ENCODE measurements at regions not wholly inside any gene's neighbourhood (a gene's known extent, or its start where the extent isn't known, plus 50 kb on each side); places are given as distances from the start of the nearest gene placed in this dataset.

GRCh38 chr4:11895766-11896165, 467.1 kb upstream of the HS3ST1 start:
- no peak for FAIRE-seq

More at GRCh38 chr4:11895766-11896165, 467.1 kb upstream of the HS3ST1 start:
- H3K14ac ChIP-seq (ENCODE audit: insufficient read length), result no peak overlapping the region
- no peaks in the 10 kb centered on the region for H3K79me2 ChIP-seq (ENCODE audit: control insufficient read depth in 1 of 2, insufficient read depth in 2 of 2, low read length in 2 of 2)
- no peak overlapping the region for H3K4me2 ChIP-seq (ENCODE audit: insufficient read depth in 1 of 2, low read depth in 2 of 2, low read length in 2 of 2)
- H2BK20ac ChIP-seq (ENCODE audit: low read length), result no peak overlapping the region
- no peaks in the 10 kb centered on the region for H4K20me1 ChIP-seq (replicated peaks in 1 of 2; ENCODE audit: control insufficient read depth in 1 of 2, insufficient read depth in 2 of 2, low read length in 2 of 2)
- H3K4me1 ChIP-seq (replicated peaks in 1 of 4; ENCODE audit: control insufficient read depth in 3 of 4, insufficient read depth in 4 of 4, low read length in 3 of 4), result no peaks in the 10 kb centered on the region
- no peak overlapping the region for H3K4me3 ChIP-seq (ENCODE audit: extremely low read depth in 1 of 4, insufficient read depth in 2 of 4, low read depth in 3 of 4, low read length in 4 of 4)
- TF ChIP-seq SAP30 (IDR thresholded peaks at IDR 0.05; ENCODE audit: insufficient read depth, insufficient replicate concordance, low read length) (no peak), JUND (IDR thresholded peaks at IDR 0.05; ENCODE audit: low read length) (no peak), NRF1 (IDR thresholded peaks at IDR 0.05; ENCODE audit: low read depth, low read length) (no peak), USF2 (IDR thresholded peaks at IDR 0.05; ENCODE audit: low read length) (no peak), SP4 (IDR thresholded peaks at IDR 0.05; ENCODE audit: low read length) (no peak), GABPA (IDR thresholded peaks at IDR 0.05; ENCODE audit: borderline replicate concordance, insufficient read depth, low read length) (no peak), HDAC6 (IDR thresholded peaks at IDR 0.05; ENCODE audit: low read depth, low read length) (no peak), SIX5 (IDR thresholded peaks at IDR 0.05; ENCODE audit: low read depth, low read length) (no peak), CTCF (IDR thresholded peaks at IDR 0.05; ENCODE audit: control extremely low read depth in 1 of 3, insufficient read depth in 1 of 3, low read depth in 1 of 3, low read length in 3 of 3) (no peak), BRCA1 (IDR thresholded peaks at IDR 0.05; ENCODE audit: low read depth, low read length) (no peak)
- peaks cover 3 to 7% of the 10 kb centered on the region in 2 experiments; a peak in 3 of 4 replicates for H3K9me3 ChIP-seq (ENCODE audit: insufficient read depth in 2 of 2, low read depth in 1 of 2, low read length in 1 of 2)
- no peak overlapping the region for H3K4ac ChIP-seq (replicated peaks; ENCODE audit: insufficient read length, low read depth, low read length)
- DNase-seq (ENCODE audit: low read depth in 1 of 2, low spot score in 2 of 2), result no peak
- H3K9ac ChIP-seq (replicated peaks in 1 of 4; ENCODE audit: extremely low read depth in 1 of 4, low read depth in 3 of 4, low read length in 3 of 4), result no peak overlapping the region
- H3K27ac ChIP-seq (ENCODE audit: low read depth, low read length), result no peak overlapping the region
- H2BK120ac ChIP-seq (replicated peaks; ENCODE audit: low read depth, low read length), result no peak overlapping the region
- no peaks in the 10 kb centered on the region for H3K27me3 ChIP-seq (replicated peaks in 1 of 4; ENCODE audit: control insufficient read depth in 3 of 4, extremely low read depth in 1 of 4, insufficient read depth in 3 of 4, low read length in 3 of 4)
- no peak overlapping the region for H4K8ac ChIP-seq (ENCODE audit: extremely low read depth, insufficient read depth, low read length)
- no peak overlapping the region for H4K91ac ChIP-seq (replicated peaks; ENCODE audit: insufficient read length, low read length)
- H3K23ac ChIP-seq (ENCODE audit: insufficient read length), result no peak overlapping the region
- H2AK5ac ChIP-seq (ENCODE audit: low read depth, low read length), result no peak overlapping the region
- POLR2A ChIA-PET (ENCODE audit: partially characterized antibody), result no interaction called here
- H2BK15ac ChIP-seq (ENCODE audit: low read length), result no peak overlapping the region
- CTCF ChIA-PET (ENCODE audit: partially characterized antibody), result no interaction called here
- no peak overlapping the region for H3K18ac ChIP-seq (ENCODE audit: extremely low read depth, low read length)
- H2BK5ac ChIP-seq (ENCODE audit: low read depth, low read length), result no peak overlapping the region
- 84% methylated on average over 1 of the region's 1 CpG; no CpG with 5 or more reads in 1 of the 2 experiments for WGBS, 2 experiments (ENCODE audit: extremely low coverage in 1 of 2, insufficient coverage in 1 of 2, insufficient read length in 1 of 2, insufficient replicate concordance in 2 of 2, low coverage in 1 of 2, low lambda C conversion rate in 2 of 2, missing lambda C conversion rate in 1 of 2)
- no peaks in the 10 kb centered on the region for H3K23me2 ChIP-seq (ENCODE audit: low read depth, low read length)
- no peak overlapping the region for H4K5ac ChIP-seq (ENCODE audit: insufficient read length, low read depth, low read length)
- no peak overlapping the region for H3K56ac ChIP-seq (replicated peaks; ENCODE audit: insufficient read length, low read depth, low read length)
- no peaks in the 10 kb centered on the region for H3K79me1 ChIP-seq (ENCODE audit: low read depth, low read length)
- no peak overlapping the region for H2AFZ ChIP-seq (ENCODE audit: low read length)
- no peak overlapping the region for H2BK12ac ChIP-seq (ENCODE audit: low read depth, low read length)
- H3K36me3 ChIP-seq (ENCODE audit: control insufficient read depth in 2 of 4, insufficient read depth in 4 of 4, low read length in 3 of 4), result peaks cover 0 to 2% (median 0%) of the 10 kb centered on the region in 4 experiments; a peak in 1 of 8 replicates
